Liver (tissue), 8 donors: ENCODE measurements at regions not wholly inside any gene's neighbourhood (a gene's known extent, or its start where the extent isn't known, plus 50 kb on each side); places are given as distances from the start of the nearest gene placed in this dataset.

Experiments
- DNase-seq: peaks from one replicate; pipeline ENCODE4 v3.0.0-alpha.2; 2017; ENCODE audit warnings: low spot score
- H3K27ac ChIP-seq, 2 donors: one replicate each; pipeline ENCODE4 v1.7.0; 2013; ENCODE audit warnings: inconsistent platforms in 2 of 2, low read length in 2 of 2, control low read depth in 1 of 2, low read depth in 1 of 2, mild to moderate bottlenecking in 1 of 2
- H3K27me3 ChIP-seq, 4 donors: one replicate each; pipeline versions ENCODE4 v1.6.1 to v1.7.0; 2013; ENCODE audit warnings: low read length in 3 of 4, inconsistent platforms in 1 of 4, mild to moderate bottlenecking in 1 of 4, moderate library complexity in 1 of 4; ENCODE audit not compliant: control insufficient read depth in 4 of 4, insufficient read depth in 4 of 4
- H3K36me3 ChIP-seq, 4 donors: one replicate each; pipeline versions ENCODE4 v1.6.1 to v1.7.0; 2013; ENCODE audit warnings: low read length in 3 of 4, mild to moderate bottlenecking in 3 of 4, low read depth in 1 of 4, moderate library complexity in 1 of 4; ENCODE audit not compliant: control insufficient read depth in 4 of 4, insufficient read depth in 3 of 4
- H3K4me1 ChIP-seq, 4 donors: one replicate each; pipeline versions ENCODE4 v1.6.1 to v1.7.0; 2013; ENCODE audit warnings: low read length in 3 of 4, mild to moderate bottlenecking in 3 of 4, moderate library complexity in 1 of 4; ENCODE audit not compliant: control insufficient read depth in 4 of 4, insufficient read depth in 4 of 4
- H3K4me3 ChIP-seq, 3 donors: one replicate each; pipeline versions ENCODE4 v1.6.1 to v1.7.0; 2013; ENCODE audit warnings: low read length in 3 of 3, control low read depth in 1 of 3, low read depth in 1 of 3, mild to moderate bottlenecking in 1 of 3
- H3K9ac ChIP-seq, 2 donors: one replicate each; pipeline ENCODE4 v1.7.0; 2013; ENCODE audit warnings: low read length in 2 of 2, mild to moderate bottlenecking in 2 of 2, moderate library complexity in 2 of 2, control low read depth in 1 of 2, low read depth in 1 of 2
- H3K9me3 ChIP-seq, 4 donors: one replicate each; pipeline versions ENCODE4 v1.6.1 to v1.7.0; 2013; ENCODE audit warnings: low read length in 3 of 4; ENCODE audit not compliant: control insufficient read depth in 4 of 4
- ATF3 ChIP-seq: IDR thresholded peaks from 2 replicates; pipeline ENCODE4 v1.6.1; 2016; ENCODE audit warnings: antibody characterized with exemption
- CTCF ChIP-seq: fragments of 150-350 bp; IDR thresholded peaks from 2 replicates; pipeline ENCODE4 v1.5.1; 2017; ENCODE audit warnings: improper control_type of control experiment, low read depth, low read length; ENCODE audit not compliant: missing input control
- EGR1 ChIP-seq, 2 donors: IDR thresholded peaks; 2 replicates each; pipeline ENCODE4 v1.6.1; 2016 to 2018; ENCODE audit warnings: antibody characterized with exemption in 2 of 2, low read depth in 2 of 2
- FOXA2 ChIP-seq: IDR thresholded peaks from 2 replicates; pipeline ENCODE4 v1.6.1; 2016; ENCODE audit warnings: antibody characterized with exemption
- GABPA ChIP-seq, 2 donors: IDR thresholded peaks in 1 of 2; conservative IDR thresholded peaks in 1 of 2; 2 replicates each; pipeline ENCODE4 v1.6.1; 2016; ENCODE audit warnings: antibody characterized with exemption in 2 of 2, mild to moderate bottlenecking in 1 of 2, moderate library complexity in 1 of 2
- HNF4A ChIP-seq, 2 donors: conservative IDR thresholded peaks; 2 replicates each; pipeline ENCODE4 v1.6.1; 2016; ENCODE audit warnings: antibody characterized with exemption in 2 of 2, mild to moderate bottlenecking in 2 of 2
- HNF4G ChIP-seq: IDR thresholded peaks from 2 replicates; pipeline ENCODE4 v1.6.1; 2016; ENCODE audit warnings: antibody characterized with exemption
- MAX ChIP-seq: IDR thresholded peaks from 2 replicates; pipeline ENCODE4 v1.6.1; 2016; ENCODE audit warnings: antibody characterized with exemption
- RAD21 ChIP-seq, 2 donors: IDR thresholded peaks; 2 replicates each; pipeline ENCODE4 v1.6.1; 2016; ENCODE audit warnings: antibody characterized with exemption in 2 of 2, mild to moderate bottlenecking in 2 of 2
- REST ChIP-seq: IDR thresholded peaks from 2 replicates; pipeline ENCODE4 v1.6.1; 2016; ENCODE audit warnings: antibody characterized with exemption, mild to moderate bottlenecking
- RXRA ChIP-seq, 2 donors: IDR thresholded peaks; 2 replicates each; pipeline ENCODE4 v1.6.1; 2017 to 2018; ENCODE audit warnings: antibody characterized with exemption in 2 of 2, mild to moderate bottlenecking in 1 of 2
- TAF1 ChIP-seq: conservative IDR thresholded peaks from 2 replicates; pipeline ENCODE4 v1.6.1; 2016; ENCODE audit warnings: antibody characterized with exemption, mild to moderate bottlenecking
- YY1 ChIP-seq: IDR thresholded peaks from 2 replicates; pipeline ENCODE4 v1.6.1; 2016; ENCODE audit warnings: antibody characterized with exemption, mild to moderate bottlenecking
- ZBTB33 ChIP-seq: IDR thresholded peaks from 2 replicates; pipeline ENCODE4 v1.6.1; 2016; ENCODE audit warnings: antibody characterized with exemption
- WGBS: extraction: QIAGEN DNeasy Blood & Tissue Kit; methylation state at CpG from one replicate; pipeline ENCODE4 v1.1.7; 2013; 5-methylcytosine and 5-hydroxymethylcytosine counted together
- donor health status: healthy.
- donor health status: healthy.
- donor health status: healthy.
- donor health status: healthy.
- donor health status: healthy.

GRCh38 chr4:161203865-161204264 is 959.9 kb downstream of the FSTL5 start:
- TF ChIP-seq FOXA2 (no peak), RXRA (IDR thresholded peaks at IDR 0.05) (no peak), RAD21 (IDR thresholded peaks at IDR 0.05) (no peak), YY1 (no peak), HNF4A (conservative IDR thresholded peaks at IDR 0.05) (no peak), CTCF (no peak), REST (no peak), MAX (no peak), TAF1 (no peak), ZBTB33 (no peak), ATF3 (no peak), HNF4G (no peak), EGR1 (IDR thresholded peaks at IDR 0.05; ENCODE audit: low read depth in 2 of 2) (no peak)
- Histone ChIP-seq H3K36me3 (no peaks in the 10 kb centered on the region), H3K27me3 (no peaks in the 10 kb centered on the region), H3K4me3 (no peak overlapping the region), H3K9ac (no peak overlapping the region), H3K9me3 (no peaks in the 10 kb centered on the region), H3K27ac (no peak overlapping the region), H3K4me1 (no peaks in the 10 kb centered on the region)
- 91% methylated on average over 3 of the region's 3 CpGs for WGBS
- DNase-seq: no peak

- whole genome bisulfite sequencing: 94% methylated on average over 2 of the region's 2 CpGs
- Histone ChIP-seq H3K27me3 (no peaks in the 10 kb centered on the region), H3K9me3 (no peaks in the 10 kb centered on the region), H3K27ac (no peak overlapping the region), H3K36me3 (no peaks in the 10 kb centered on the region), H3K9ac (no peak overlapping the region), H3K4me1 (no peaks in the 10 kb centered on the region), H3K4me3 (no peak overlapping the region)
- no peak for DNase-seq
- TF ChIP-seq HNF4G (no peak), GABPA (IDR thresholded peaks at IDR 0.05 in 1 of 2, conservative IDR thresholded peaks at IDR 0.05 in 1 of 2) (no peak)
Measured at GRCh38 chr4:161197912-161198311, 965.9 kb downstream of the FSTL5 start.
